GM23338 (cell line): ENCODE measurements at regions not wholly inside any gene's neighbourhood (a gene's known extent, or its start where the extent isn't known, plus 50 kb on each side); places are given as distances from the start of the nearest gene placed in this dataset.

Source experiments
- ATAC-seq: fragments of 200-7000 bp; cut with Tn5 transposase; 3 replicates; pipeline ENCODE4 v1.9.1; 2020
- DNase-seq: peaks from one replicate; pipeline ENCODE4 v3.0.0-alpha.2; 2015; ENCODE audit warnings: low spot score
- H2AFZ ChIP-seq: fragments of 200-600 bp; sonication (generic); 2 replicates; pipeline ENCODE4 v1.8.0; 2016; ENCODE audit warnings: antibody characterized with exemption, mild to moderate bottlenecking, moderate library complexity
- H3F3A ChIP-seq: fragments of 200-600 bp; sonication (generic); replicated peaks from 2 replicates; pipeline ENCODE4 v1.8.0; 2017; ENCODE audit warnings: antibody characterized with exemption, mixed run types, low read depth
- H3K27ac ChIP-seq: fragments of 200-600 bp; sonication (generic); 2 replicates; pipeline ENCODE4 v1.6.1; 2016; ENCODE audit warnings: low read depth
- H3K27me3 ChIP-seq: fragments of 200-600 bp; sonication (generic); 2 replicates; pipeline ENCODE4 v1.8.0; 2016; ENCODE audit warnings: mild to moderate bottlenecking, mixed run types, moderate library complexity; ENCODE audit not compliant: insufficient read depth
- H3K36me3 ChIP-seq: fragments of 200-600 bp; sonication (generic); 2 replicates; pipeline ENCODE4 v1.8.0; 2016; ENCODE audit warnings: mild to moderate bottlenecking; ENCODE audit not compliant: insufficient read depth
- H3K4me1 ChIP-seq: fragments of 200-600 bp; sonication (generic); 2 replicates; pipeline ENCODE4 v1.8.0; 2016; ENCODE audit warnings: mild to moderate bottlenecking, moderate library complexity; ENCODE audit not compliant: insufficient read depth
- H3K4me2 ChIP-seq: fragments of 200-600 bp; sonication (generic); 2 replicates; pipeline ENCODE4 v1.7.1; 2017; ENCODE audit warnings: mixed run types
- H3K4me3 ChIP-seq: fragments of 200-600 bp; sonication (generic); 2 replicates; pipeline ENCODE4 v1.6.1; 2016; ENCODE audit warnings: mixed run types
- H3K79me2 ChIP-seq: fragments of 200-600 bp; sonication (generic); replicated peaks from 2 replicates; pipeline ENCODE4 v1.8.0; 2017; ENCODE audit warnings: mild to moderate bottlenecking; ENCODE audit not compliant: insufficient read depth
- H3K9me2 ChIP-seq: fragments of 200-600 bp; sonication (generic); 2 replicates; pipeline ENCODE4 v1.8.0; 2017; ENCODE audit not compliant: insufficient read depth
- H4K20me1 ChIP-seq: fragments of 200-600 bp; sonication (generic); replicated peaks from 2 replicates; pipeline ENCODE4 v1.8.0; 2017; ENCODE audit warnings: mild to moderate bottlenecking; ENCODE audit not compliant: insufficient read depth
- H3K27ac Mint-ChIP-seq: 2 replicates; pipeline ENCODE4 v1.8.0; 2020; ENCODE audit warnings: inconsistent platforms, mild to moderate bottlenecking, moderate library complexity, mixed read lengths
- H3K27me3 Mint-ChIP-seq: 3 replicates; pipeline ENCODE4 v1.8.0; 2022; ENCODE audit warnings: low read depth, mild to moderate bottlenecking, moderate library complexity, mixed read lengths, inconsistent platforms; ENCODE audit not compliant: insufficient read depth, poor library complexity
- H3K36me3 Mint-ChIP-seq: 3 replicates; pipeline ENCODE4 v1.8.0; 2021; ENCODE audit warnings: low read depth, mild to moderate bottlenecking, inconsistent platforms, moderate library complexity, mixed read lengths
- H3K4me1 Mint-ChIP-seq: 3 replicates; pipeline ENCODE4 v1.8.0; 2020; ENCODE audit warnings: mild to moderate bottlenecking, inconsistent platforms, mixed read lengths
- H3K4me3 Mint-ChIP-seq: 3 replicates; pipeline ENCODE4 v1.8.0; 2021; ENCODE audit warnings: moderate library complexity, mild to moderate bottlenecking, inconsistent platforms, mixed read lengths
- H3K9me3 Mint-ChIP-seq: 3 replicates; pipeline ENCODE4 v1.8.0; 2020; ENCODE audit warnings: moderate library complexity, mild to moderate bottlenecking, inconsistent platforms, mixed read lengths
- CREB1 ChIP-seq: fragments of 250-450 bp; sonication (Bioruptor Pico); IDR thresholded peaks from 2 replicates; pipeline ENCODE4 v1.5.0; 2020; ENCODE audit warnings: low read depth, mild to moderate bottlenecking, moderate library complexity
- EZH2 ChIP-seq: fragments of 200-600 bp; sonication (generic); IDR thresholded peaks from one replicate; pipeline ENCODE4 v1.8.0; 2017; ENCODE audit warnings: antibody characterized with exemption, mild to moderate bottlenecking, low read depth; ENCODE audit not compliant: unreplicated experiment
- EZH2phosphoT487 ChIP-seq: fragments of 200-600 bp; sonication (generic); IDR thresholded peaks from one replicate; pipeline ENCODE4 v1.8.1; 2018; ENCODE audit warnings: antibody characterized with exemption; ENCODE audit not compliant: unreplicated experiment
- JUNB ChIP-seq: IDR thresholded peaks from one replicate; pipeline ENCODE4 v1.6.1; 2016; ENCODE audit warnings: antibody characterized with exemption; ENCODE audit not compliant: unreplicated experiment
- NANOG ChIP-seq: IDR thresholded peaks from 2 replicates; pipeline ENCODE4 v1.6.1; 2016; ENCODE audit warnings: antibody characterized with exemption, borderline replicate concordance
- POLR2AphosphoS5 ChIP-seq: IDR thresholded peaks from 2 replicates; pipeline ENCODE4 v1.6.1; 2016; ENCODE audit warnings: antibody characterized with exemption, low read depth
- STAT1 ChIP-seq: IDR thresholded peaks from one replicate; pipeline ENCODE4 v1.6.1; 2016; ENCODE audit warnings: antibody characterized with exemption; ENCODE audit not compliant: unreplicated experiment
- ZNF114 ChIP-seq: fragments of 250-450 bp; sonication (Bioruptor Pico); IDR thresholded peaks from 2 replicates; pipeline ENCODE4 v1.5.0; 2020; ENCODE audit warnings: mild to moderate bottlenecking, moderate library complexity
- ZNF331 ChIP-seq: fragments of 250-450 bp; sonication (Bioruptor Pico); IDR thresholded peaks from 2 replicates; pipeline ENCODE4 v1.5.0; 2020; ENCODE audit warnings: low read depth, mild to moderate bottlenecking, moderate library complexity
- TF ChIP-seq, protein P1 (sequence below): IDR thresholded peaks from 2 replicates; pipeline ENCODE4 v1.6.1; 2016; ENCODE audit warnings: antibody characterized with exemption
- TF ChIP-seq, protein P2 (sequence below): IDR thresholded peaks from one replicate; pipeline ENCODE4 v1.6.1; 2018; ENCODE audit warnings: antibody characterized with exemption; ENCODE audit not compliant: unreplicated experiment
- TF ChIP-seq, protein P3 (sequence below), 2 experiments: fragments of 200-600 bp in 1 of 2; sonication (generic) in 1 of 2; conservative IDR thresholded peaks; 2 replicates each; pipeline versions ENCODE4 v1.5.1 to v1.6.1; 2016 to 2017; ENCODE audit warnings: antibody characterized with exemption in 2 of 2, low read depth in 2 of 2, mild to moderate bottlenecking in 2 of 2, moderate library complexity in 1 of 2
- TF ChIP-seq, protein P4 (sequence below): fragments of 250-450 bp; sonication (Bioruptor Pico); IDR thresholded peaks from 2 replicates; pipeline ENCODE4 v1.5.0; 2020; ENCODE audit warnings: mild to moderate bottlenecking, moderate library complexity

DNA sequence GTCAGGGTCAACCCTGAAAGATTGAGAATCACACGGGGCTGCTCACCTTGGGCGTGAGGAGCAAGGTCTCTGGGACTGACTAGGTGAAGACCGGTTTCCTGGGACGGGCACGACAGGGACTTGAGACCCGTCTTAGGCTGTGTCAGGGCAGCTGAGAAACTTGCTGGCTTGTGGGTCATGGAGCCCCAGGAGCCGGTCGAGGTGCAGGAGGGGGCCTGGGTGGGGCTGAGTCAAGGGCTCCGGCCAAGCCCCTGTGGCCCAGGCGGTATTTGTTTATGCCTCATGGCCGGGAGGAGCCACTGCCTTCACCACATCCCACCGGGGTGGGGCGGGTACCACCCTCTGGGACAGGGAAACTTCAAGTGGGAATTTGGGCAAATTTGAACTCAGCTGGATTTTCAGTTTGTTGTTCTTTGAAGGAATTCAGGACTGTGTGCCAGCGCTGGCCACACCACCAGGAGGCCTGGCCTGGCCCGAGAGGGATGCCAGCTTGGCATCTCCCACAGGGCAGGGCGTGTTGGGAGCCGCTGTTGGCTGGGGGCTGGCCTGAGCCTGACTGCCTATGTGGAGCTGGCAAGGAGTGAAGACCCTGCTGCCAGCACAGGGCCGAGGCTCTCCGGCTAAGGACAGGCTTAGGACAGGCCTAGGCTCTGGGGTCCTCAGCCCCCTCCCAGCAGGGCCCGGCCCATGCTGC is 116.1 kb downstream of the METRNL start:
- no peak overlapping the region for H3K4me2 ChIP-seq
- H3K4me1 Mint-ChIP-seq = no peaks in the 10 kb centered on the region

More for the DNA sequence above, 116.1 kb downstream of the METRNL start:
- no peaks in the 10 kb centered on the region for H3K27me3 ChIP-seq
- H2AFZ ChIP-seq = no peak overlapping the region
- TF ChIP-seq, protein P1, sequence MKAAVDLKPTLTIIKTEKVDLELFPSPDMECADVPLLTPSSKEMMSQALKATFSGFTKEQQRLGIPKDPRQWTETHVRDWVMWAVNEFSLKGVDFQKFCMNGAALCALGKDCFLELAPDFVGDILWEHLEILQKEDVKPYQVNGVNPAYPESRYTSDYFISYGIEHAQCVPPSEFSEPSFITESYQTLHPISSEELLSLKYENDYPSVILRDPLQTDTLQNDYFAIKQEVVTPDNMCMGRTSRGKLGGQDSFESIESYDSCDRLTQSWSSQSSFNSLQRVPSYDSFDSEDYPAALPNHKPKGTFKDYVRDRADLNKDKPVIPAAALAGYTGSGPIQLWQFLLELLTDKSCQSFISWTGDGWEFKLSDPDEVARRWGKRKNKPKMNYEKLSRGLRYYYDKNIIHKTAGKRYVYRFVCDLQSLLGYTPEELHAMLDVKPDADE = no peak
- TF ChIP-seq NANOG (no peak), EZH2 (no peak), ZNF331 (no peak), EZH2phosphoT487 (no peak), CREB1 (CRISPR knock-in tag) (no peak), POLR2AphosphoS5 (no peak), JUNB (no peak), ZNF114 (no peak), STAT1 (no peak)
- TF ChIP-seq, protein P2, sequence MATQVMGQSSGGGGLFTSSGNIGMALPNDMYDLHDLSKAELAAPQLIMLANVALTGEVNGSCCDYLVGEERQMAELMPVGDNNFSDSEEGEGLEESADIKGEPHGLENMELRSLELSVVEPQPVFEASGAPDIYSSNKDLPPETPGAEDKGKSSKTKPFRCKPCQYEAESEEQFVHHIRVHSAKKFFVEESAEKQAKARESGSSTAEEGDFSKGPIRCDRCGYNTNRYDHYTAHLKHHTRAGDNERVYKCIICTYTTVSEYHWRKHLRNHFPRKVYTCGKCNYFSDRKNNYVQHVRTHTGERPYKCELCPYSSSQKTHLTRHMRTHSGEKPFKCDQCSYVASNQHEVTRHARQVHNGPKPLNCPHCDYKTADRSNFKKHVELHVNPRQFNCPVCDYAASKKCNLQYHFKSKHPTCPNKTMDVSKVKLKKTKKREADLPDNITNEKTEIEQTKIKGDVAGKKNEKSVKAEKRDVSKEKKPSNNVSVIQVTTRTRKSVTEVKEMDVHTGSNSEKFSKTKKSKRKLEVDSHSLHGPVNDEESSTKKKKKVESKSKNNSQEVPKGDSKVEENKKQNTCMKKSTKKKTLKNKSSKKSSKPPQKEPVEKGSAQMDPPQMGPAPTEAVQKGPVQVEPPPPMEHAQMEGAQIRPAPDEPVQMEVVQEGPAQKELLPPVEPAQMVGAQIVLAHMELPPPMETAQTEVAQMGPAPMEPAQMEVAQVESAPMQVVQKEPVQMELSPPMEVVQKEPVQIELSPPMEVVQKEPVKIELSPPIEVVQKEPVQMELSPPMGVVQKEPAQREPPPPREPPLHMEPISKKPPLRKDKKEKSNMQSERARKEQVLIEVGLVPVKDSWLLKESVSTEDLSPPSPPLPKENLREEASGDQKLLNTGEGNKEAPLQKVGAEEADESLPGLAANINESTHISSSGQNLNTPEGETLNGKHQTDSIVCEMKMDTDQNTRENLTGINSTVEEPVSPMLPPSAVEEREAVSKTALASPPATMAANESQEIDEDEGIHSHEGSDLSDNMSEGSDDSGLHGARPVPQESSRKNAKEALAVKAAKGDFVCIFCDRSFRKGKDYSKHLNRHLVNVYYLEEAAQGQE = no peak
- TF ChIP-seq, protein P3, sequence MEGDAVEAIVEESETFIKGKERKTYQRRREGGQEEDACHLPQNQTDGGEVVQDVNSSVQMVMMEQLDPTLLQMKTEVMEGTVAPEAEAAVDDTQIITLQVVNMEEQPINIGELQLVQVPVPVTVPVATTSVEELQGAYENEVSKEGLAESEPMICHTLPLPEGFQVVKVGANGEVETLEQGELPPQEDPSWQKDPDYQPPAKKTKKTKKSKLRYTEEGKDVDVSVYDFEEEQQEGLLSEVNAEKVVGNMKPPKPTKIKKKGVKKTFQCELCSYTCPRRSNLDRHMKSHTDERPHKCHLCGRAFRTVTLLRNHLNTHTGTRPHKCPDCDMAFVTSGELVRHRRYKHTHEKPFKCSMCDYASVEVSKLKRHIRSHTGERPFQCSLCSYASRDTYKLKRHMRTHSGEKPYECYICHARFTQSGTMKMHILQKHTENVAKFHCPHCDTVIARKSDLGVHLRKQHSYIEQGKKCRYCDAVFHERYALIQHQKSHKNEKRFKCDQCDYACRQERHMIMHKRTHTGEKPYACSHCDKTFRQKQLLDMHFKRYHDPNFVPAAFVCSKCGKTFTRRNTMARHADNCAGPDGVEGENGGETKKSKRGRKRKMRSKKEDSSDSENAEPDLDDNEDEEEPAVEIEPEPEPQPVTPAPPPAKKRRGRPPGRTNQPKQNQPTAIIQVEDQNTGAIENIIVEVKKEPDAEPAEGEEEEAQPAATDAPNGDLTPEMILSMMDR (conservative IDR thresholded peaks at IDR 0.05; ENCODE audit: low read depth in 2 of 2) = no peak
- TF ChIP-seq, protein P4, sequence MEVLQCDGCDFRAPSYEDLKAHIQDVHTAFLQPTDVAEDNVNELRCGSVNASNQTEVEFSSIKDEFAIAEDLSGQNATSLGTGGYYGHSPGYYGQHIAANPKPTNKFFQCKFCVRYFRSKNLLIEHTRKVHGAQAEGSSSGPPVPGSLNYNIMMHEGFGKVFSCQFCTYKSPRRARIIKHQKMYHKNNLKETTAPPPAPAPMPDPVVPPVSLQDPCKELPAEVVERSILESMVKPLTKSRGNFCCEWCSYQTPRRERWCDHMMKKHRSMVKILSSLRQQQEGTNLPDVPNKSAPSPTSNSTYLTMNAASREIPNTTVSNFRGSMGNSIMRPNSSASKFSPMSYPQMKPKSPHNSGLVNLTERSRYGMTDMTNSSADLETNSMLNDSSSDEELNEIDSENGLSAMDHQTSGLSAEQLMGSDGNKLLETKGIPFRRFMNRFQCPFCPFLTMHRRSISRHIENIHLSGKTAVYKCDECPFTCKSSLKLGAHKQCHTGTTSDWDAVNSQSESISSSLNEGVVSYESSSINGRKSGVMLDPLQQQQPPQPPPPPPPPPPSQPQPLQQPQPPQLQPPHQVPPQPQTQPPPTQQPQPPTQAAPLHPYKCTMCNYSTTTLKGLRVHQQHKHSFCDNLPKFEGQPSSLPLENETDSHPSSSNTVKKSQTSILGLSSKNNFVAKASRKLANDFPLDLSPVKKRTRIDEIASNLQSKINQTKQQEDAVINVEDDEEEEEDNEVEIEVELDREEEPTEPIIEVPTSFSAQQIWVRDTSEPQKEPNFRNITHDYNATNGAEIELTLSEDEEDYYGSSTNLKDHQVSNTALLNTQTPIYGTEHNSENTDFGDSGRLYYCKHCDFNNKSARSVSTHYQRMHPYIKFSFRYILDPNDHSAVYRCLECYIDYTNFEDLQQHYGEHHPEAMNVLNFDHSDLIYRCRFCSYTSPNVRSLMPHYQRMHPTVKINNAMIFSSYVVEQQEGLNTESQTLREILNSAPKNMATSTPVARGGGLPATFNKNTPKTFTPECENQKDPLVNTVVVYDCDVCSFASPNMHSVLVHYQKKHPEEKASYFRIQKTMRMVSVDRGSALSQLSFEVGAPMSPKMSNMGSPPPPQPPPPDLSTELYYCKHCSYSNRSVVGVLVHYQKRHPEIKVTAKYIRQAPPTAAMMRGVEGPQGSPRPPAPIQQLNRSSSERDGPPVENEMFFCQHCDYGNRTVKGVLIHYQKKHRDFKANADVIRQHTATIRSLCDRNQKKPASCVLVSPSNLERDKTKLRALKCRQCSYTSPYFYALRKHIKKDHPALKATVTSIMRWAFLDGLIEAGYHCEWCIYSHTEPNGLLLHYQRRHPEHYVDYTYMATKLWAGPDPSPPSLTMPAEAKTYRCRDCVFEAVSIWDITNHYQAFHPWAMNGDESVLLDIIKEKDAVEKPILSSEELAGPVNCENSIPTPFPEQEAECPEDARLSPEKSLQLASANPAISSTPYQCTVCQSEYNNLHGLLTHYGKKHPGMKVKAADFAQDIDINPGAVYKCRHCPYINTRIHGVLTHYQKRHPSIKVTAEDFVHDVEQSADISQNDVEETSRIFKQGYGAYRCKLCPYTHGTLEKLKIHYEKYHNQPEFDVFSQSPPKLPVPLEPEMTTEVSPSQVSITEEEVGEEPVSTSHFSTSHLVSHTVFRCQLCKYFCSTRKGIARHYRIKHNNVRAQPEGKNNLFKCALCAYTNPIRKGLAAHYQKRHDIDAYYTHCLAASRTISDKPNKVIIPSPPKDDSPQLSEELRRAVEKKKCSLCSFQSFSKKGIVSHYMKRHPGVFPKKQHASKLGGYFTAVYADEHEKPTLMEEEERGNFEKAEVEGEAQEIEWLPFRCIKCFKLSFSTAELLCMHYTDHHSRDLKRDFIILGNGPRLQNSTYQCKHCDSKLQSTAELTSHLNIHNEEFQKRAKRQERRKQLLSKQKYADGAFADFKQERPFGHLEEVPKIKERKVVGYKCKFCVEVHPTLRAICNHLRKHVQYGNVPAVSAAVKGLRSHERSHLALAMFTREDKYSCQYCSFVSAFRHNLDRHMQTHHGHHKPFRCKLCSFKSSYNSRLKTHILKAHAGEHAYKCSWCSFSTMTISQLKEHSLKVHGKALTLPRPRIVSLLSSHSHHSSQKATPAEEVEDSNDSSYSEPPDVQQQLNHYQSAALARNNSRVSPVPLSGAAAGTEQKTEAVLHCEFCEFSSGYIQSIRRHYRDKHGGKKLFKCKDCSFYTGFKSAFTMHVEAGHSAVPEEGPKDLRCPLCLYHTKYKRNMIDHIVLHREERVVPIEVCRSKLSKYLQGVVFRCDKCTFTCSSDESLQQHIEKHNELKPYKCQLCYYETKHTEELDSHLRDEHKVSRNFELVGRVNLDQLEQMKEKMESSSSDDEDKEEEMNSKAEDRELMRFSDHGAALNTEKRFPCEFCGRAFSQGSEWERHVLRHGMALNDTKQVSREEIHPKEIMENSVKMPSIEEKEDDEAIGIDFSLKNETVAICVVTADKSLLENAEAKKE = no peak
- Mint-ChIP-seq H3K27ac (no peak overlapping the region), H3K27me3 (peaks cover 9% of the 10 kb centered on the region), H3K9me3 (peaks cover 77% of the 10 kb centered on the region), H3K36me3 (peaks cover 23% of the 10 kb centered on the region; the same call in 2 of the 3 replicates), H3K4me3 (no peak overlapping the region)
- no peaks in the 10 kb centered on the region for H3F3A ChIP-seq
- no peaks in the 10 kb centered on the region for H3K9me2 ChIP-seq
- no peaks in the 10 kb centered on the region for H3K36me3 ChIP-seq
- H3K4me3 ChIP-seq = no peak overlapping the region
- ATAC-seq (no peak), DNase-seq (no peak)
- H4K20me1 ChIP-seq = no peaks in the 10 kb centered on the region
- no peak overlapping the region for H3K27ac ChIP-seq
- no peaks in the 10 kb centered on the region for H3K79me2 ChIP-seq
- no peaks in the 10 kb centered on the region for H3K4me1 ChIP-seq
